GM21390 (cell line): ENCODE measurements at regions not wholly inside any gene's neighbourhood (a gene's known extent, or its start where the extent isn't known, plus 50 kb on each side); places are given as distances from the start of the nearest gene placed in this dataset.
"Not testable (repeated sequence)": the region's sequence is repeated elsewhere in the genome, so short reads cannot be mapped to it uniquely, and the experiment has no call there.

Experiments used
- ATAC-seq: cut with Tn5 transposase; IDR thresholded peaks from one replicate; pipeline ENCODE4 v1.9.1; 2021; ENCODE audit not compliant: unreplicated experiment

DNA sequence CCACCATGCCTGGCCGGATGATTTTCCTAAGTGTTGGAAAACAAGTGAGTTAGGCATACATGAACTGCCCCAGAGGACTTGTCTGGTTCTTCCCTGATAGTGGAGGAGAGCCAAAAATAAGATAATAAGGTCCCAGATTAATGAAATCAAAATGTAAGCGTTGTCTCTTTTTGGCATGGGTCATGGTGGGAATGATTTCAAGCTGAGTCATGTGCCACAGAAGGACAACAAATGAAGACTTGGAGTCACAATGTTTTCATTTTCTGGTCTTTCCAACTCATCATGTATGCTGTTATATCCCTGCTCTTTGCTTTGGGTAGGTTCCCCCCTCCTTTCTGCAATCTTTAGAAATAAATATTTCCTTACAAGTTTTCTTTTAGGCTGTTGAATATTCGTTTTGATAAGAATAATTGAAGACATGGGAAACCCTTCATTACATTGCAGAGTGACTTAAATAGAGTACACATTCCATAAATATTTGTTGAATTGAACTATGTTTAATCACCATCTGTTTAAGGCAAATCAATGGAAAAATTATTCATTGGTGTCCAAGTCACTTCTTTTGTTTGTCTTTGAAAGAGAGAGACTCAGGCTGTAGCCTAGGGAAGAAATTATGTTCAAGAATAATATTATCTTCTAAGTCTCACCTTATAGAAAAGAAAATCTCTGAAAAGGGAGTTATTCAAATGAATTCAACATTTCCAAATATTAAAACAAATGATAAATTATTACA is 196.3 kb downstream of the CSNK1G3 start:
- no peak for ATAC-seq

DNA sequence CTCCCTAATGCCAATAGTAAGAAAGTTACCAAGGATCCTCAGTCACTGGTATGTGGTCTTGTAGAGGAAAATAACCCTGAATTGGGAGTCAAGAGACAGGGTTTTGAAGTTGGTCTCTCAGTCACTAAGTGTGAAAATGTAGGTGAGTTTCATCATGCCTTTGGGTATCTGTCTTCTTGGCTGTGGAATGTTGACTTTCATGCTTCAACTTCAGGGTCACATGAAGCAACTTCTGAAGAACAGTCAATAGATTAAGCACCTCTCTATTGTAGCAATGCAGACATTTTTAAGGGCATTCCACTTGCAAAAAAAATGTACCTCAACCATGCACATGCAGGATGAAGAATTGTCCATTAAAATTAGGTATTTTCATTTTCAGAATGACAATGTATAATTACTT is 194.6 kb downstream of the CSNK1G3 start:
- ATAC-seq, result no peak

DNA sequence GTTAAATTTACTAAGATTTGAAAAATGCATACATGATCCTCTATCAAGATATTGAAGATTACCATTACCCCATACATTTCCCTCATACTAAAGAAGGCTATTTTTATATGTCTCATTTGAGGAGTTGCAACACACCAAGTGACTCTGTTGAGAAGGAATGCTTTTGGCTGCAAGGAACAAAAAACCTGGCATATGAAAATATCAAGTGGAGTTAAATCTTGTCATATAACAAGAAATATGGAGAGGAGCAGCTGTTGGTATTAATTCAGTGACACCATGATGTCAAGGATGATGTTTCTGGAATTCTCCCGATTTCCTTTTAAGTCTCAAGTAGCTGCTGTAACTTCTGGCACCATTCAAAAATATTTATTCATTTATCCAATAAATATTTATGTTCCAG is 193.8 kb downstream of the CSNK1G3 start:
- ATAC-seq, result no peak

DNA sequence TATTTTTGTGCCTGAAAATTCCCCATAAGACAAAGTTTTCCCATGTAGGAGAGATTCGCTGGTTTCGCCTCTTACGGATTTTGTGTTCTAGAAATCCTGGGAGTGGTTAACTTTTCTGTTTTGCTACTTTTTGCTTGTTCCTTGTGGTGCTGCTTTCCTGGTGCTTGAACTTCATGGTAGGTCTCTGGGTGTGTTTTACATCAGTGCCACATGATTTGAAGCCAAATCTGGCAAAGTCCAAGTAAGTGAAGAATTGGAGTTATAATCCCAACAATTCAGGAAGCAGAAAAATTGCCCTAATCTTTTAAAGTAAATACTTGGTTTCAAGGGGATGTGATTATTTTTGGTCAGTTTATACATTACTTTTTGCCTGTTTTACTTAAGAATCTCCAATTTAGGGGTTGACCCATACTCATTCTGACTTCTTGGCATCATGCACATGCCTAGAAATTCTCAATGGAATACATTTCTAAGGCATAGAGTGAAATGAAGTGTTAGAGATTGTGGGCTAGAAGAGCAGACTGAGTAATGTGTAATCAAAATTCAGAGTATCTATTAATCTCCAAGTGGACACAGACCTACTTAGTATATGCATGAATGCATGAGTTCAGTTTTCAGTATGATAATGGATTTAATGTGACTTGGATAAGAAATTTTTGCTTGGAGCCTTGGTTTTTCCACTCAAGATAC is 189.7 kb downstream of the CSNK1G3 start:
- no peak for ATAC-seq

DNA sequence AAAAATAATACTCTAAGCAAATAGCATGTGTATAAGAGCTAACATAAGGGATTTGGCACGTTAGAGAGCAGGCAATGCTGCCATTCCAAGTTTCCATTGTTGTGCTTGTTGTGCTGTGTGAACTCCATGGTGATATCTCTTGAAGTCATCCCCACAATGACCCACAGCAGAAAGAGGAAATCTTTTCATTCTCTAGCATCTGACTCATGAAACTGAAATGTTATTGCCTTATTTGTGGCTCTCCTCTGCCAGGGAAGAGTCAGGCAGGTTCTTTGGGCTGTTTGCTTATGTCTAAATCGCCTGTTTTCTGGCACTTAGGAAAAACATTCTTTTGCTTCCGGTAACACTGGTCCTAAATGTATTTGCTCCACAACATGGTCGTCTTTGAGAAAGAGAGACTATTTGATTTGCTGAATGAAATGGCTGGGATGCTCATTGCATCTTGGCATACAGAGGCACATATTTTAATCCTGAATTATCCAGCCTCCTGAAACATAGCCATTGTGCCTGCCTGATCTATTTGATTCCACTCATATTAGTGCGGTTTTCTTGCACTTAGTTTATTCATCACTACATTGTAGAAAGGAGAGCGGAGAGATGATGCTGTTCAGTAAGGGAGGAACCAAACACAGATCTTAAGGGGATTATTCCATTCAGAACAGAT is 188.8 kb downstream of the CSNK1G3 start:
- no peak for ATAC-seq

DNA sequence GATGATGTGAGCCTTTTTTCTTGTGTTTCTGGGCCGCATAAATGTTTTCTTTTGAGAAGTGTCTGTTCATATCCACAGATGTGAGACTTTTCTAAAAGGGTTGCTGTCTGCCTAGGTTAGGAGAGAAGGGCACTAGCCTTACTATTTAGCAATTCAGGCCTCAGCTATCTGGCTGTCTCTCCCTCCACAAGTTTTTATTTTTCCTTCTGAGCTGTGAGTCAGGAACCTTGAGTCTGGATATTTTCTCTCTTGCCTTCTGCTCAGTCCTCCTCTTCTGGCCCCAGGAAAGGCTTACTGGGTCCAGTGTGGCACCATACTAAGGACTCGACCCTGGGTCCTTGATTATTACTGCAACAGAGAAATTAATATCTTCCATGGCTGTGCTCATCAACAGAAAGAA is 187.6 kb downstream of the CSNK1G3 start:
- ATAC-seq, result no peak

DNA sequence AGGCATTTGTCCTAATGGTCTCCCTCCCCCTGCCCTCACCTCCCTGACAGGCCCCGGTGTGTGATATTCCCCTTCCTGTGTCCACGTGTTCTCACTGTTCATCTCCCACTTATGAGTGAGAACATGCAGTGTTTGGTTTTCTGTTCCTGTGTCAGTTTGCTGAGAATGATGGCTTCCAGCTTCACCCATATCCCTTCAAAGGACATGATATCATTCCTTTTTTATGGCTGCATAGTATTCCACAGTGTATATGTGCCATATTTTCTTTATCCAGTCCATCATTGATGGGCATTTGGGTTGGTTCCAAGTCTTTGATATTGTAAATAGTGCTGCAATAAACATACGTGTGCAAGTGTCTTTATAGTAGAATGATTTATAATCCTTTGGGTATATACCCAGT is 187.0 kb downstream of the CSNK1G3 start:
- ATAC-seq, result not testable (repeated sequence)

DNA sequence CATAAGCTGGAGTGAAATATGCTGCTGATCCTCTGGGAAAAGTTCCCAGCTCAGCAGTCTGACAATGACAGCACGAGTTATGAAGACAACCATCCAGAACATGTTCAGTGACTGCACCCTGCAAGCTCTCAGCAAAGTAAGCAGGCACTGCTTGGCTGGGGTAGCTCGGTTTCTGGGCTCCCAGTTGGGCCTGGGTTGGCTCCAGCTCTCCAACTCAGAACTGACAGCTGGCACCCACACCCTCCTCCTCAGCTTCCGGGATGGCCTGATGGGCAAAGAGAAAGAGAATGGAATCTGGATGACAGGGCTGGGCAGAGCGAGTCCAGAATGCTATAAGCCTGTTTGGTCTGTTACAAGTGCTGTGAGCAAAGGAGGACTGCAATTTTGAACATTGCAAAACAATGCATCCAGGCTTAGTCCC is 185.0 kb downstream of the CSNK1G3 start:
- no peak for ATAC-seq

DNA sequence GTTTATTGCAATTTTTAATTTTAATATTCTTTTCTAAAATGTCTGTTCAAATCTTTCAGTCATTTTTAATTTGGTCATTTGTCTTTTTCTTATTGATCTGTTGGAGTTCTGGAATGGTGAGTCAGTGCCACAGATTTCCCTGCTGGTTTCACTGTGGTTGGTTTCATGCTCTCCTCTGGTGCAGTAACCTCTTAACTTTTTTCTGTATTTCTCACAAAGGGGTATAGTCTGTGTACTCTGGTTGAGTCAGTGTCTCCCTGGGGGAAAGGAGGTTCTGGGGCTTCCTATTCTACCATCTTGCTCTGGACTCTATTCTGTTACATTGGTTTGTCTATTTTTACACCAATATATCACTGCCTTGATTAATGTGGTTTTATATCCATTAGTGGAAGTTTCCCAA is 178.8 kb downstream of the CSNK1G3 start:
- ATAC-seq, result no peak

DNA sequence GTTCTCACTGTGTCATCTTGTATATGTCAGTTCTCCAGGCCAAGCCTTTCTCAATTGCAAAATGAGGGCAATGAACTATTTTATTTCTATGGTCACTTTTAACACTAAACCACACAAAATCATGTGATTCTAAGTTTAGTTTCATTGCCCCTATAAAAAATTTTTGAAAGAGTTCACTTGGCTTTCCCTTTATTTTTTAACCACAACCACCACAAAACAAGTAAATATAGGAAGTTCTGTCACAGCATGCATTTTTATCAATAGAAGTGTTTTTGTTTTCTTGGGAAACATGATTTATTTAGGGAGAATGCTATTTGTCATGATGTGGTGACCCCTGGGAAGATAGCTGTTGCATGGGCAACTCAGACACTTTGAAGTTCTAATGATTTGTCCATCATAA is 169.1 kb downstream of the CSNK1G3 start:
- ATAC-seq, result no peak

DNA sequence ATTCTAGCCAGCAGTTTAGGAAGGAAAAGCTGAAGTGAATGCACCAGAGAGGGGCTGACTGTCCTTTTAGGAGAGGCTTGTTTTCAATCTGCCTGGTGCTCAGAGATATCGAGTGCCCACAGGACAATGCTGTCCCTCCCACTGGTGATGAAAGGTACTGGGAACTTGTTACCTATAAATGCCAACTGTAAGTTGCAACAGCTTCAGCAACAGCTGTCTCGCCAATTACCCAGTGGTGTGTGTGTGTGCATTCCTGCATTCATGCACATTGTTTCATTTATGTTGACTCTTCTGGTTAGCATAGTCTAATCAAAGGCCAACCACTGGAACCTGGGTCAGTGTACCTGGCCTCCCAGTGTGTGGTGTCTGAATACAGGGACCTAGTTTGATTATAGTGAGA is 161.1 kb downstream of the CSNK1G3 start:
- no peak for ATAC-seq

DNA sequence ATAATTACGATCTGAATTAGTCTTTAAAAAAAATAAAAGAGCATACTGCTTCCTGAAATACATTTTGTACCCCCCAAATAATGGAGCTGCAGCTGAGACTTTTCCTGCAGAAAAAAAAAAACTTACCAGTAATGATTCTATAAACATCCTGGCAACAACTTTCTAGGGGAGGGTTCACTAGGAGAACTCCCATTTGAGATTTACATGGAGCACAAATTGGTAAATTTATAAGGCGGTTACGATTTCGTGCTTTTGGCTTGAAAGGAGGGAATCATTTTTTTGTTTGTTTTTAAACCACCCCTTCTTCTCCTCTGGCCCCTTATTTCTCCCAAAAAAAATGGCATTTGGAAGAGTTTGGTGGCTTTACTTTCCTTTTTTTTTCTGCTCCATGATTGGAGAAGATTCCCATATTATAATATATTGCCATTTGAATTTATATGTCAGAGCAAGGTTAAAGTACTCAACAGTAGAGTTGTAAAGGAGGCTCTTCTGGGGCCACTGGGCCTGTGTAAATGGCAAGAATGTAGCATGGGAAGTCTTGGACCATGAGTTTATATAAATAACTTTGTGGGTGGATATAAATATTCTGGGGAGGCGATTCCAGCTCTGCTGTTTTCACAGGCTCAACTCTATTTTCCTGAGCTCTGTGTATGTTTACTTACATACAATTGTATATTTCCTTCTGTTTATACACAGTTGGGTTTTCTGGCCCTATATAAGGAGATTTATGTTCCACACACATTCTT is 159.9 kb downstream of the CSNK1G3 start:
- no peak for ATAC-seq

DNA sequence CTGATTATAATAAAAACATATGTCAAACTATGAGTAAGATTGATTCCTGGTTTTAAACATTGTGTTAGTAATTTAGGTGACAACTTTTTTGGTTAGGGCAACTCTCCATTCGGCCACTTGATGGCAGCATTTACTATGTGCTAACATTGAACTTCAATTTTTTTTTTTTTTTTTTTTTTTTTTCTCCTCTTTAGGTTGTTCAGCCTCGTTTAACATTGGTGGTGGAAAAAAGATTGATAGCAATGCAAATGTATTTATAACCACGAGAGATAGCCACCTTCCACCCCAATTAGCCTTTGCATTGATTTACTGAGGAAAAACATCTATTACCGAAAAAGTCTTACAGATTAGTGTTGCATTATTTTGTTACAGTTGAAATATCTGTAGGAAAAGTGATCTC is 159.1 kb downstream of the CSNK1G3 start:
- no peak for ATAC-seq
